Dendritic cell treated with granulocyte-macrophage colony-stimulating factor and Interleukin-4, amounts not matched to agents 40 ng/mL and 50 ng/mL, for 4 days (primary cell): ENCODE measurements at regions not wholly inside any gene's neighbourhood (a gene's known extent, or its start where the extent isn't known, plus 50 kb on each side); places are given as distances from the start of the nearest gene placed in this dataset.

Source experiments
- H3K27ac Mint-ChIP-seq: one replicate; pipeline ENCODE4 v1.8.0; 2022; ENCODE audit warnings: mild to moderate bottlenecking, mixed read lengths
- H3K27me3 Mint-ChIP-seq: one replicate; pipeline ENCODE4 v1.8.0; 2022; ENCODE audit warnings: mild to moderate bottlenecking, mixed read lengths
- H3K36me3 Mint-ChIP-seq: one replicate; pipeline ENCODE4 v1.8.0; 2022; ENCODE audit warnings: low read depth, mixed read lengths
- H3K4me1 Mint-ChIP-seq: one replicate; pipeline ENCODE4 v1.8.0; 2022; ENCODE audit warnings: low read depth, mixed read lengths
- H3K4me3 Mint-ChIP-seq: one replicate; pipeline ENCODE4 v1.8.0; 2022; ENCODE audit warnings: mild to moderate bottlenecking, moderate library complexity, mixed read lengths
- H3K9me3 Mint-ChIP-seq: one replicate; pipeline ENCODE4 v1.8.0; 2022; ENCODE audit warnings: mixed read lengths
- intact Hi-C: fragments of 100-400 bp; cut with micrococcal nuclease; formaldehyde crosslinking; loops from one replicate; pipeline ENCODE4 v1.15.0; 2022

DNA sequence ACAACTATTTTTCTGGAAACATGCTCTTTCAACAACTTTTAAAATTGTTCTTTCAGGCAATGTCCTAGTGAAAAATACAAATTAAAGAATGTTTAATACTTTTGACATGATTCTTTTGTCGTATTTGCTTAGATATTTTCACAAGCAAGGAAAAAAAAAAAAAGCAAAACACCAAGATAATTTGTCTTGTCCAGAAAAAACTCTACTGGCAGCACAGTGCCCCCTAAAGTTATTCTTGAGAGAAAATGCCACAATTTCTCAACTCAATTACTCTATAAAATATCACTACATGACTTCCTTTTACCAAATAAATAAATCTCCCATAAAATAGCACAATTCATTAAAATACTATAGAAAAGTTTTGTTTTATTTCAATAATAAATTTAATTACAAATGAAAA is 652.5 kb upstream of the EPHA7 start:
- no peak overlapping the region for H3K4me3 Mint-ChIP-seq
- no peak overlapping the region for H3K27ac Mint-ChIP-seq
- intact Hi-C loops: no loop called here
- H3K4me1 Mint-ChIP-seq: no peaks in the 10 kb centered on the region
- H3K9me3 Mint-ChIP-seq: no peaks in the 10 kb centered on the region
- H3K27me3 Mint-ChIP-seq: no peaks in the 10 kb centered on the region
- H3K36me3 Mint-ChIP-seq: no peaks in the 10 kb centered on the region

- no peak overlapping the region for H3K4me3 Mint-ChIP-seq
- H3K4me1 Mint-ChIP-seq: no peaks in the 10 kb centered on the region
- H3K9me3 Mint-ChIP-seq: no peaks in the 10 kb centered on the region
- H3K36me3 Mint-ChIP-seq: no peaks in the 10 kb centered on the region
- no peak overlapping the region for H3K27ac Mint-ChIP-seq
- H3K27me3 Mint-ChIP-seq: no peaks in the 10 kb centered on the region
- intact Hi-C loops: no loop called here
Measured at GRCh38 chr6:94065707-94066337, 646.5 kb upstream of the EPHA7 start.

- Mint-ChIP-seq H3K4me1 (no peaks in the 10 kb centered on the region), H3K27me3 (no peaks in the 10 kb centered on the region), H3K4me3 (no peak overlapping the region), H3K9me3 (no peaks in the 10 kb centered on the region), H3K27ac (no peak overlapping the region), H3K36me3 (no peaks in the 10 kb centered on the region)
- intact Hi-C loops: no loop called here
Measured at GRCh38 chr6:94052749-94053148, 633.4 kb upstream of the EPHA7 start.

DNA sequence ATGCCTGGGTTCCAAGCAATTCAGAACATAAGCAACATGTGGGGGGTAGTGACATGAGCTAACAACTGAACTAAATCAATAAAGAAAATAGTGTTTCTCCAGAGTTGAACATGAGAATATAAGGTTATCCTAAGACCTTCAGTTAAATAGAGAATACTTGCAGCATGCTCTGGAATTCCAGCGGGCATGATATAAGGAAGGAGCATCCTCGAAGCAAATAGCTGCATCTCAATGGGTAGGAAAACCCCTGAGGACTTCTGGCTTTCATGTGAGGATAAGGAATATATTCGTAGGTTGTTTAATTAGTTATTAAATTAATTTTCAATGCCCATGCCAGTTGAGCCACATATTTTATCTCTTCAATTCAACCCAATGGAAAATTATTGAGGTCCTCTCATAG is 631.2 kb upstream of the EPHA7 start:
- Mint-ChIP-seq H3K27ac (no peak overlapping the region), H3K9me3 (no peaks in the 10 kb centered on the region), H3K4me3 (no peak overlapping the region), H3K27me3 (no peaks in the 10 kb centered on the region), H3K36me3 (no peaks in the 10 kb centered on the region), H3K4me1 (no peaks in the 10 kb centered on the region)
- intact Hi-C loops: no loop called here

- H3K36me3 Mint-ChIP-seq: no peaks in the 10 kb centered on the region
- no peaks in the 10 kb centered on the region for H3K27me3 Mint-ChIP-seq
- H3K27ac Mint-ChIP-seq: no peak overlapping the region
- intact Hi-C loops: no loop called here
- H3K9me3 Mint-ChIP-seq: no peaks in the 10 kb centered on the region
- no peaks in the 10 kb centered on the region for H3K4me1 Mint-ChIP-seq
- H3K4me3 Mint-ChIP-seq: no peak overlapping the region
Measured at GRCh38 chr6:94049001-94049400, 629.6 kb upstream of the EPHA7 start.

- Mint-ChIP-seq H3K4me1 (no peaks in the 10 kb centered on the region), H3K36me3 (no peaks in the 10 kb centered on the region), H3K4me3 (no peak overlapping the region), H3K27ac (no peak overlapping the region), H3K27me3 (no peaks in the 10 kb centered on the region), H3K9me3 (no peaks in the 10 kb centered on the region)
- intact Hi-C loops: no loop called here
Measured at GRCh38 chr6:94045099-94045829, 625.9 kb upstream of the EPHA7 start.

DNA sequence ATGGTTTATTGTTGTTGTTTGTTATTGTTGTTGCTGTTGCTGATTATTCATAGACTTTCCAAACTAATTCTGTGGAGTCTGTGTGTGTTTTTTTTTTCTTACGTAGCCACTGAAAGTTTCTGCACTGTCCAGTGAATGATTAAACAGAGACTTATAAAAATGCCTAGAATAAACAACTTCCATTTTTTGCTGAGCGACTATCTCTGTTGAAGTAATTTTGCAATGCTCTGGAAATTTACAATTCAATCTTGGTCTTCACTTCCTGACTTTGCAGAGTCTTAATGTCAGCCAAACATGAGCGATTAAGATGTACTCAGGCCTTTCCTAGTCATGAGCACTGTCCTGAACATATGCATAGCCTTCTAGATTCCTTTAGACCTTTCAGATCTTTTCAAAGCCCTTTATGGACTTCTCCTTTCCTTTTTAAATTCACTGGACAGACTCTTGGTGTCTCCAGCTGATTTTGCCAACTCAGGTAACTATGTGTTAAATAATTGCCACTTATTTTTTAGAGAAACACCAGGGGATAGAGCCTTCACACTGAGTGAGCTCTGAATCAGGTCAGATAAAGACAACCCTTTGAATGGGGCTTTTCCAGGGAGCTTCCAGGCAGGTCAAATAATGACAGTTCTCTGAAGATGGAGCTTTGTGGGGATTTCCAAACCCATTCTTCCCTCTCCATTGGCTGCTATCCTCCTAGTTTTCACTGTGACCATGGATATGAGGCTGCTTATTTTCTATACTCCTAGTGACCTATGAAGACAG is 622.8 kb upstream of the EPHA7 start:
- H3K36me3 Mint-ChIP-seq: no peaks in the 10 kb centered on the region
- no peak overlapping the region for H3K27ac Mint-ChIP-seq
- H3K9me3 Mint-ChIP-seq: peaks cover 17% of the 10 kb centered on the region
- H3K27me3 Mint-ChIP-seq: no peaks in the 10 kb centered on the region
- no peak overlapping the region for H3K4me3 Mint-ChIP-seq
- no peaks in the 10 kb centered on the region for H3K4me1 Mint-ChIP-seq
- intact Hi-C loops: no loop called here

- H3K4me3 Mint-ChIP-seq: no peak overlapping the region
- peaks cover 37% of the 10 kb centered on the region for H3K9me3 Mint-ChIP-seq
- intact Hi-C loops: no loop called here
- no peaks in the 10 kb centered on the region for H3K27me3 Mint-ChIP-seq
- no peaks in the 10 kb centered on the region for H3K4me1 Mint-ChIP-seq
- H3K36me3 Mint-ChIP-seq: no peaks in the 10 kb centered on the region
- H3K27ac Mint-ChIP-seq: no peak overlapping the region
Measured at GRCh38 chr6:94036024-94036423, 616.7 kb upstream of the EPHA7 start.

DNA sequence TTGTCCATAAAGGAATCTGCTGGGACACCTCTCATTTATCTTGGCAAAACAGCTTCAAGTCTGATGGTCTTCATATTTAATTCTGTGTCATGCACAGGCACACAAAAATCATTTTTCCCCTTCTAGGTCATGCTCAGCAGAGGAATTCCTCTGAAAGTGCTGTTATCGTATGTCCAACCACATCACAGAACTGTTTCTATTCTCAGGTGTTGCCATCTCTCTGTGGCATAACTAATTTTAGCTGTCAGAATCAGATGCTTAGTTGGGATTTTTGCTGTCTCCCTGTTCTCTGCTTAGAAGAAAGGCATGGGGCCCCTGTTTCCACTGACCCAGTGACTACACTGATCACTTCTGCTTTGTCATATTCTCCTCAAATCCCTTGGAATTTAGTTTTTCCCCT is 608.0 kb upstream of the EPHA7 start:
- H3K36me3 Mint-ChIP-seq: no peaks in the 10 kb centered on the region
- intact Hi-C loops: no loop called here
- no peak overlapping the region for H3K4me3 Mint-ChIP-seq
- H3K27me3 Mint-ChIP-seq: no peaks in the 10 kb centered on the region
- H3K27ac Mint-ChIP-seq: no peak overlapping the region
- peaks cover 11% of the 10 kb centered on the region for H3K9me3 Mint-ChIP-seq
- H3K4me1 Mint-ChIP-seq: no peaks in the 10 kb centered on the region

DNA sequence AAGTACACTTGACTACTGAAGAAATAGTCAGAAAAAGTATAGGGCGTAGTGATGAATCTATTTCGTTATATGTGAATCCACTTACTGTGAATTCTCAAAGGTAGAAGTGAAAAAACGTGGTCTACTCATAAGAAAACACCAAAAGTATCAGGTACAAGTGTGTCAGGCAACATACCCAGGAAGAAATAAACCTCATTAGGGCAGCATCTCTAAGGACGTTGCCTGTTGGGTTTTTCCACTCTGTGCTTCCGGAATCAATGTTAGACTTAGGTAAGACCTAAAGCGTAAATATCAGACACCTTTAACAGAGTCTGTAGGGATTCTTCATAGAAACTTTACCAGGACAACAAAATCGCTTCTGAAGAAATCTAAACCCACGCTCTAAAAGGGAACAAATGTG is 607.2 kb upstream of the EPHA7 start:
- intact Hi-C loops: no loop called here
- H3K27ac Mint-ChIP-seq: no peak overlapping the region
- no peaks in the 10 kb centered on the region for H3K27me3 Mint-ChIP-seq
- H3K4me3 Mint-ChIP-seq: no peak overlapping the region
- peaks cover 11% of the 10 kb centered on the region for H3K9me3 Mint-ChIP-seq
- H3K4me1 Mint-ChIP-seq: no peaks in the 10 kb centered on the region
- H3K36me3 Mint-ChIP-seq: no peaks in the 10 kb centered on the region

GRCh38 chr6:94005835-94006234 is 586.5 kb upstream of the EPHA7 start:
- Mint-ChIP-seq H3K9me3 (no peaks in the 10 kb centered on the region), H3K27ac (no peak overlapping the region), H3K4me3 (no peak overlapping the region), H3K36me3 (no peaks in the 10 kb centered on the region), H3K4me1 (no peaks in the 10 kb centered on the region), H3K27me3 (no peaks in the 10 kb centered on the region)
- intact Hi-C loops: no loop called here

DNA sequence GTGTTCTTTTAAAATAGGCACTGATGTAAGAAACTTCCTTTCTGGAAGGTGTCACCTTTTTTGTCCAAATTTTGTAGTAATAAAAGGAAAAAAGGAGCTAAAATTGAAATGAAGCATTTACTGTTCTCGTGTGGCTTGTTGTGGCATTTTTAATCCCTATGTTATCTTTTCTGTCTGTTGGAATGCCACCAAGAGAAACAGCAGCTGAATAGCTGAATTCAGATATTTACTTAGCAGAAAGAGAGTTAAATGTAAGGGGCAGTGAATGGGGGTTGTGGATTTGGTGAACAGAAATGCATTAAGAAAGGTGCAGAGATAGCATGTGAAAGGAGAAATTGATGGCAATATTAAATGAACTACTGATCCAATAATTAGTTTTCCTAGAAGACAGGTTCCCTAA is 573.6 kb upstream of the EPHA7 start:
- H3K27me3 Mint-ChIP-seq: no peaks in the 10 kb centered on the region
- H3K4me3 Mint-ChIP-seq: no peak overlapping the region
- intact Hi-C loops: no loop called here
- no peak overlapping the region for H3K27ac Mint-ChIP-seq
- H3K36me3 Mint-ChIP-seq: no peaks in the 10 kb centered on the region
- no peaks in the 10 kb centered on the region for H3K9me3 Mint-ChIP-seq
- no peaks in the 10 kb centered on the region for H3K4me1 Mint-ChIP-seq

DNA sequence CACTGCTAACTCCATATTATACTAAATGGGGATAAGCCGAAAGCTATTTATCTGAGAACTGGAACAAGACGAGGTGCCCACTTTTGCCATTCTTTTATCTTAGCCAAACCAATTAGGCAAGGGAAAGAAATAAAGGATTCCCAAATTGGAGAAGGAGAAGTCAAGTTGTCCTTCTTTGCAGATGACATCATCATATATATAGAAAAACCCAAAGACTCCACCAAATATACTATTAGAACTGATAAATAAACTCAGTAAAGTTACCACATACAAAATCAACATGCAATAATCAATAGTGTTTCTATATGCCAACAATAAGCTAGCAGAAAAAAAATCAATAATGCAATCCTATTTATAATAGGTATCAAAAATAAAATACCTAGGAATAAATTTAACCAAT is 570.3 kb upstream of the EPHA7 start:
- intact Hi-C loops: no loop called here
- Mint-ChIP-seq H3K36me3 (no peaks in the 10 kb centered on the region), H3K9me3 (no peaks in the 10 kb centered on the region), H3K27ac (no peak overlapping the region), H3K27me3 (no peaks in the 10 kb centered on the region), H3K4me1 (no peaks in the 10 kb centered on the region), H3K4me3 (no peak overlapping the region)

DNA sequence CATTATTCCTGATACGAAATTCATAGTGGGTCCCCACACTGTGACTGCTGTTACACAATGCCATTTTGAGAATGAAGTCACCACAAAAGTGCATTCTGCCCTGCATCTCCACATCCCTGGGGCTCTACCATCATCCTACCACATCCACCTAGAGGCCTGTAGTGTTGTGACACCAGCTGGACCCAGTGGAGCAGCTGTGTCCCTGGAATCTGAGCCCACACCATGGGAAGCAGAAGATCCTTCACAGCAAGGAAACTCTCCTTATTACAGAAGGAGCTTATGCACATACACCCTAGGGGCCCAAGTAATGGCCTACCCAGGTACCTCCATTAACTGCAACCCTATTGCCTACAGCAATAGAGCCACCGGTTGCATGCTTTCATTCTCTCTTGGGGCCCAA is 566.6 kb upstream of the EPHA7 start:
- no peaks in the 10 kb centered on the region for H3K36me3 Mint-ChIP-seq
- H3K9me3 Mint-ChIP-seq: no peaks in the 10 kb centered on the region
- H3K27me3 Mint-ChIP-seq: no peaks in the 10 kb centered on the region
- intact Hi-C loops: no loop called here
- no peaks in the 10 kb centered on the region for H3K4me1 Mint-ChIP-seq
- H3K4me3 Mint-ChIP-seq: no peak overlapping the region
- no peak overlapping the region for H3K27ac Mint-ChIP-seq
